Keratinocyte (primary cell): ENCODE measurements at regions not wholly inside any gene's neighbourhood (a gene's known extent, or its start where the extent isn't known, plus 50 kb on each side); places are given as distances from the start of the nearest gene placed in this dataset.

Experiments used
- DNase-seq: peaks from one replicate; pipeline ENCODE4 v3.0.0-alpha.2; 2011; ENCODE audit warnings: low read depth, missing footprints, low spot score
- FAIRE-seq: peaks from 2 replicates; lab custom pipeline; 2011; peaks lifted over from hg19 to GRCh38; lab: Jason Lieb, UNC
- H2AFZ ChIP-seq: 2 replicates; pipeline ENCODE4 v1.6.0; 2012; ENCODE audit warnings: low read length, control low read depth, inconsistent platforms; ENCODE audit not compliant: control insufficient read depth
- H3K27ac ChIP-seq: 2 replicates; pipeline ENCODE4 v1.5.1; 2011; ENCODE audit warnings: low read length; ENCODE audit not compliant: control insufficient read depth, insufficient read depth
- H3K27me3 ChIP-seq: 3 replicates; pipeline ENCODE4 v1.6.0; 2011; ENCODE audit warnings: low read length; ENCODE audit not compliant: control insufficient read depth, insufficient read depth; ENCODE audit errors: extremely low read depth
- H3K36me3 ChIP-seq, 2 experiments: 2 replicates in 1 of 2; 3 replicates in 1 of 2; pipeline ENCODE4 v1.5.1; 2011; ENCODE audit warnings: low read length in 2 of 2, mild to moderate bottlenecking in 1 of 2; ENCODE audit not compliant: control insufficient read depth in 2 of 2, insufficient read depth in 2 of 2; ENCODE audit errors: extremely low read depth in 1 of 2
- H3K4me1 ChIP-seq: 3 replicates; pipeline ENCODE4 v1.5.1; 2011; ENCODE audit warnings: low read length; ENCODE audit not compliant: control insufficient read depth, insufficient read depth; ENCODE audit errors: extremely low read depth
- H3K4me2 ChIP-seq: 3 replicates; pipeline ENCODE4 v1.6.0; 2011; ENCODE audit warnings: low read depth, low read length; ENCODE audit not compliant: control insufficient read depth, insufficient read depth; ENCODE audit errors: extremely low read depth
- H3K4me3 ChIP-seq, 3 experiments: fragments of 200-600 bp in 1 of 3; sonication (generic) in 1 of 3; 2 replicates in 2 of 3; 3 replicates in 1 of 3; pipeline ENCODE4 v1.5.1; 2011 to 2016; ENCODE audit warnings: low read length in 3 of 3, mild to moderate bottlenecking in 3 of 3, control low read depth in 2 of 3, inconsistent platforms in 1 of 3, low read depth in 1 of 3, mixed read lengths in 1 of 3, mixed run types in 1 of 3, moderate library complexity in 1 of 3; ENCODE audit not compliant: control insufficient read depth in 2 of 3, insufficient read depth in 2 of 3; ENCODE audit errors: extremely low read depth in 1 of 3
- H3K79me2 ChIP-seq: 2 replicates; pipeline ENCODE4 v1.6.0; 2012; ENCODE audit warnings: low read length; ENCODE audit not compliant: control insufficient read depth, insufficient read depth
- H3K9ac ChIP-seq: 3 replicates; pipeline ENCODE4 v1.6.0; 2011; ENCODE audit warnings: low read length; ENCODE audit not compliant: control insufficient read depth, insufficient read depth; ENCODE audit errors: extremely low read depth
- H3K9me1 ChIP-seq: 3 replicates; pipeline ENCODE4 v1.6.0; 2011; ENCODE audit warnings: low read length; ENCODE audit not compliant: control insufficient read depth, insufficient read depth; ENCODE audit errors: extremely low read depth
- H3K9me3 ChIP-seq: 2 replicates; pipeline ENCODE4 v1.5.1; 2012; ENCODE audit warnings: low read depth, low read length; ENCODE audit not compliant: control insufficient read depth
- H4K20me1 ChIP-seq: 3 replicates; pipeline ENCODE4 v1.6.0; 2011; ENCODE audit warnings: low read length; ENCODE audit not compliant: control insufficient read depth, insufficient read depth; ENCODE audit errors: extremely low read depth
- CTCF ChIP-seq, 3 experiments: IDR thresholded peaks in 1 of 3; conservative IDR thresholded peaks in 1 of 3; optimal IDR thresholded peaks in 1 of 3; 2 replicates in 2 of 3; 3 replicates in 1 of 3; pipeline versions ENCODE3 to v1.5.1; 2011; ENCODE audit warnings: low read length in 3 of 3, mild to moderate bottlenecking in 3 of 3, moderate library complexity in 2 of 3, control low read depth in 1 of 3, inconsistent platforms in 1 of 3; ENCODE audit not compliant: insufficient read depth in 2 of 3; ENCODE audit errors: extremely low read depth in 1 of 3
- EZH2 ChIP-seq: IDR thresholded peaks from one replicate; pipeline ENCODE4 v1.6.1; 2012; ENCODE audit warnings: inconsistent platforms, mild to moderate bottlenecking, low read length, moderate library complexity
- dilution Hi-C: fragments of 300-500 bp; cut with MboI; formaldehyde crosslinking; loops from one replicate; pipeline ENCODE4 v1.7.0; 2020; ENCODE audit warnings: low sequenced_read_pairs; ENCODE audit not compliant: extremely low pct_ligation_motif_present

DNA sequence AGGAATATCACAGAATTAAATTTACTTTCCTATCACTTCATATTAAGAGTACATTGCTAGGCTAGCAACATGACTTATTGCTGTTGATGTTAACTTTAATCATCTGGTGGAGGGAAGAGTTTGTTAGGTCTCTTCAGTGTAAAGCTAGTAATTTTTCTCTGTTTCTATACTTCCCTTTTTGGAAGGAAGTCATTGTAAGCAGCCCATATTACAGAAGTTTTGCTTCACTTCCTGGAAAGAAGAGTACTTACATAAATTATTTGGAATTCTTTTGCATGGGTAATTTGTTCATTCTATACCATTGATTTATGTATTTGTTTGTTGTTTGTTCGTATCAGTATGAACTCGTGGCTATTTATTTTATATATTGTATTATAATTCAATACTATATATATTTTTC, 405.2 kb downstream of the RFPL4B start:
- H3K4me2 ChIP-seq, result no peak overlapping the region
- no peak for FAIRE-seq
- H3K9ac ChIP-seq, result no peak overlapping the region
- H3K79me2 ChIP-seq, result no peaks in the 10 kb centered on the region
- no peak overlapping the region for H2AFZ ChIP-seq
- H4K20me1 ChIP-seq, result no peaks in the 10 kb centered on the region
- no peaks in the 10 kb centered on the region for H3K9me1 ChIP-seq
- no peaks in the 10 kb centered on the region for H3K9me3 ChIP-seq
- H3K4me3 ChIP-seq, result no peak overlapping the region
- dilution Hi-C loops, result no loop called here
- no peaks in the 10 kb centered on the region for H3K27me3 ChIP-seq
- TF ChIP-seq CTCF (optimal IDR thresholded peaks at IDR 0.05 in 1 of 3, IDR thresholded peaks at IDR 0.05 in 1 of 3, conservative IDR thresholded peaks at IDR 0.05 in 1 of 3; ENCODE audit: extremely low read depth in 1 of 3, insufficient read depth in 2 of 3, low read length in 3 of 3), result no peak
- TF ChIP-seq EZH2, result no peak
- H3K4me1 ChIP-seq, result no peaks in the 10 kb centered on the region
- no peak overlapping the region for H3K27ac ChIP-seq
- no peaks in the 10 kb centered on the region for H3K36me3 ChIP-seq
- no peak for DNase-seq

DNA sequence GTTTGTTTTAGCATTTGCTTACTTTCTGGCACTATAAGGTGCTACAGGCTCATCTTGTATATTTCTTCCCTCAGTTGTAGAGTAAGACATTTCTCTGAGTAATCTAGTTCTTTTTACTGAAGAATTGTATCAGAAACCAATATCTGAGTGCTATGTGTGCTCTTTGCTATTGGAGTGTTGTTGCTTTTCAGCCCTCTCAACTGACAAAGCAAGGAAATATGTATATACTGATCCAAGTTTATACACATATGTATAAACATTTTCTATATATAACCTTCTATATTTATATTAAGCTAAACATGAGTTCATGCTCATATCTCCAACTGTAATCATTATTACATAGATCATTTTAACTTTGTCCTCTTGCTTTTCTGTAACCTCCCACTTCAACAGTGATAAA, 405.7 kb downstream of the RFPL4B start:
- no peak overlapping the region for H3K4me3 ChIP-seq
- no peaks in the 10 kb centered on the region for H3K79me2 ChIP-seq
- H3K4me2 ChIP-seq, result no peak overlapping the region
- no peak overlapping the region for H2AFZ ChIP-seq
- no peaks in the 10 kb centered on the region for H3K9me1 ChIP-seq
- TF ChIP-seq CTCF (optimal IDR thresholded peaks at IDR 0.05 in 1 of 3, IDR thresholded peaks at IDR 0.05 in 1 of 3, conservative IDR thresholded peaks at IDR 0.05 in 1 of 3; ENCODE audit: extremely low read depth in 1 of 3, insufficient read depth in 2 of 3, low read length in 3 of 3), result no peak
- TF ChIP-seq EZH2, result no peak
- dilution Hi-C loops, result no loop called here
- H3K4me1 ChIP-seq, result no peaks in the 10 kb centered on the region
- no peak overlapping the region for H3K9ac ChIP-seq
- H3K36me3 ChIP-seq, result no peaks in the 10 kb centered on the region
- DNase-seq (no peak), FAIRE-seq (no peak)
- no peaks in the 10 kb centered on the region for H4K20me1 ChIP-seq
- H3K27me3 ChIP-seq, result no peaks in the 10 kb centered on the region
- no peak overlapping the region for H3K27ac ChIP-seq
- H3K9me3 ChIP-seq, result no peaks in the 10 kb centered on the region
